ENCODE measurements at regions not wholly inside any gene's neighbourhood (a gene's known extent, or its start where the extent isn't known, plus 50 kb on each side); places are given as distances from the start of the nearest gene placed in this dataset.

- Histone ChIP-seq H3K4me3 (ENCODE audit: low read depth, low read length, poor library complexity, severe bottlenecking) (peak overlapping the region; percentile 59), H3K36me3 (ENCODE audit: insufficient read depth, low read length, poor library complexity, severe bottlenecking) (no peaks in the 10 kb centered on the region), H3K9me3 (ENCODE audit: low read depth, low read length, poor library complexity, severe bottlenecking) (no peaks in the 10 kb centered on the region), H3K27me3 (replicated peaks; ENCODE audit: insufficient read depth, low read depth, low read length, poor library complexity) (no peaks in the 10 kb centered on the region), H3K27ac (ENCODE audit: low read depth, low read length, poor library complexity, severe bottlenecking) (no peak overlapping the region), H3K4me1 (ENCODE audit: insufficient read depth, low read length, poor library complexity, severe bottlenecking) (peaks cover 15% of the 10 kb centered on the region)
- TF ChIP-seq, protein P1, sequence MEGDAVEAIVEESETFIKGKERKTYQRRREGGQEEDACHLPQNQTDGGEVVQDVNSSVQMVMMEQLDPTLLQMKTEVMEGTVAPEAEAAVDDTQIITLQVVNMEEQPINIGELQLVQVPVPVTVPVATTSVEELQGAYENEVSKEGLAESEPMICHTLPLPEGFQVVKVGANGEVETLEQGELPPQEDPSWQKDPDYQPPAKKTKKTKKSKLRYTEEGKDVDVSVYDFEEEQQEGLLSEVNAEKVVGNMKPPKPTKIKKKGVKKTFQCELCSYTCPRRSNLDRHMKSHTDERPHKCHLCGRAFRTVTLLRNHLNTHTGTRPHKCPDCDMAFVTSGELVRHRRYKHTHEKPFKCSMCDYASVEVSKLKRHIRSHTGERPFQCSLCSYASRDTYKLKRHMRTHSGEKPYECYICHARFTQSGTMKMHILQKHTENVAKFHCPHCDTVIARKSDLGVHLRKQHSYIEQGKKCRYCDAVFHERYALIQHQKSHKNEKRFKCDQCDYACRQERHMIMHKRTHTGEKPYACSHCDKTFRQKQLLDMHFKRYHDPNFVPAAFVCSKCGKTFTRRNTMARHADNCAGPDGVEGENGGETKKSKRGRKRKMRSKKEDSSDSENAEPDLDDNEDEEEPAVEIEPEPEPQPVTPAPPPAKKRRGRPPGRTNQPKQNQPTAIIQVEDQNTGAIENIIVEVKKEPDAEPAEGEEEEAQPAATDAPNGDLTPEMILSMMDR (conservative IDR thresholded peaks at IDR 0.05; ENCODE audit: low read depth, low read length): no peak
- TF ChIP-seq EZH2 (IDR thresholded peaks at IDR 0.05; ENCODE audit: borderline replicate concordance, low read depth, low read length, poor library complexity, severe bottlenecking): no peak
- no peak for DNase-seq (ENCODE audit: low spot score)
- CTCF ChIA-PET: no interaction called here
- intact Hi-C loops (cut with micrococcal nuclease; ENCODE audit: unreplicated experiment): loop anchor here (5.0 kb wide), 1 partner anchor 767 kb away; the partner anchor contains the start of gene IRS1
- BruUV-seq (replicated peaks): no TSS peak
- POLR2A ChIA-PET (ENCODE audit: low non-redundant PET): no interaction called here
These were observed 630.9 kb downstream of the NYAP2 start for GRCh38 chr2:226030369-226030768.

DNA sequence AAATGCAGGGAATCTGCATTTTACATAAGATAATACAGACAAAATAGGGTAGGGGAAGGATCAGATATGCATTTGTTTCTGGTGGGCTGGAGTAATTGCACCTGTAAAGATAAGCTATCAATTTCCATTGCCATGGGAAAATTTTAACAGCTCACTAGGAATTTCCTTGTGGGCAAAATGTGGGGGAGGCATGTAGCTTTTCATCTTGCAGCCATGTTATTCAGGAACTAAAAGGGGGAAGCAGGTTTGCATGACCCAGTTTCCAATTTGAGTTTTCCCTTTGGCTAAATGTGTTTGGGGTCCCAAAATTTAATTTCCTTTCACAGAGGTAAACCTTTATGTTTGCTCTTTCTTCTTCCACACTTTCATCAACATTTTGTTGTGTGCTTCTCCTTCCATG, 624.4 kb downstream of the NYAP2 start:
- Histone ChIP-seq H3K4me3 (ENCODE audit: low read depth, low read length, poor library complexity, severe bottlenecking) (no peak overlapping the region), H3K4me1 (ENCODE audit: insufficient read depth, low read length, poor library complexity, severe bottlenecking) (no peaks in the 10 kb centered on the region), H3K27ac (ENCODE audit: low read depth, low read length, poor library complexity, severe bottlenecking) (no peak overlapping the region), H3K9me3 (ENCODE audit: low read depth, low read length, poor library complexity, severe bottlenecking) (no peaks in the 10 kb centered on the region), H3K27me3 (replicated peaks; ENCODE audit: insufficient read depth, low read depth, low read length, poor library complexity) (no peaks in the 10 kb centered on the region), H3K36me3 (ENCODE audit: insufficient read depth, low read length, poor library complexity, severe bottlenecking) (no peaks in the 10 kb centered on the region)
- no TSS peak for BruUV-seq (replicated peaks)
- TF ChIP-seq, protein P1 (conservative IDR thresholded peaks at IDR 0.05; ENCODE audit: low read depth, low read length): no peak
- TF ChIP-seq EZH2 (IDR thresholded peaks at IDR 0.05; ENCODE audit: borderline replicate concordance, low read depth, low read length, poor library complexity, severe bottlenecking): no peak
- no peak for DNase-seq (ENCODE audit: low spot score)
- ChIA-PET CTCF (no interaction called here), POLR2A (ENCODE audit: low non-redundant PET) (interaction anchor here (0.6 kb wide), 1 partner anchor 345 kb away, joined by 3 read pairs; no protein-coding TSS in a partner anchor)
- intact Hi-C loops (cut with micrococcal nuclease; ENCODE audit: unreplicated experiment): no loop called here

DNA sequence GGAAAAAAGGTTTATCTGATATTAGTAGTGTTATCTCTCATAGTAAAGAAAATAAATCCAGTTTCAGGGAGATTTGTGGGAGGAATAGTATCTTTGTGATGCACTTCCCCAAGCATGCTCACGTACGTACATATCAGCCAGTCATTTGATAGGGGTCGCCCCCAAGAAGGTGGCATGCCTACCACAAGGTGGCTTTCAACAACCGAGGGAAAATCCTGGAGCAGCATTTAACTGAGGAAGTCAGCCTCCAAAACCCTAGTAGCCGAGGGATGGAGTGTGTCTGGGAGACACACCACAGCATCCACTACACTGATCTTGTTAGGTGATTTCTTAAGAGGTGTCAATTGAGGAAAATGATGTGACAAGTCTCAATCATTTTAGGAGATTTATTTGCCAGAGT, 623.9 kb downstream of the NYAP2 start:
- Histone ChIP-seq H3K27ac (ENCODE audit: low read depth, low read length, poor library complexity, severe bottlenecking) (no peak overlapping the region), H3K4me3 (ENCODE audit: low read depth, low read length, poor library complexity, severe bottlenecking) (no peak overlapping the region), H3K9me3 (ENCODE audit: low read depth, low read length, poor library complexity, severe bottlenecking) (no peaks in the 10 kb centered on the region), H3K27me3 (replicated peaks; ENCODE audit: insufficient read depth, low read depth, low read length, poor library complexity) (no peaks in the 10 kb centered on the region), H3K36me3 (ENCODE audit: insufficient read depth, low read length, poor library complexity, severe bottlenecking) (no peaks in the 10 kb centered on the region), H3K4me1 (ENCODE audit: insufficient read depth, low read length, poor library complexity, severe bottlenecking) (no peaks in the 10 kb centered on the region)
- TF ChIP-seq, protein P1 (conservative IDR thresholded peaks at IDR 0.05; ENCODE audit: low read depth, low read length): peak; percentile 36; the same call in 1 of the 2 replicates
- TF ChIP-seq EZH2 (IDR thresholded peaks at IDR 0.05; ENCODE audit: borderline replicate concordance, low read depth, low read length, poor library complexity, severe bottlenecking): no peak
- intact Hi-C loops (cut with micrococcal nuclease; ENCODE audit: unreplicated experiment): no loop called here
- ChIA-PET POLR2A (ENCODE audit: low non-redundant PET) (interaction anchor here (0.6 kb wide), 1 partner anchor 346 kb away, joined by 3 read pairs; no protein-coding TSS in a partner anchor), CTCF (no interaction called here)
- DNase-seq (ENCODE audit: low spot score): peak; percentile 23
- no TSS peak for BruUV-seq (replicated peaks)

Data from A673 (cell line).